Ovary (tissue), 7 donors: ENCODE measurements at regions not wholly inside any gene's neighbourhood (a gene's known extent, or its start where the extent isn't known, plus 50 kb on each side); places are given as distances from the start of the nearest gene placed in this dataset.

Source experiments
- DNase-seq, 5 donors: peaks; one replicate each; pipeline ENCODE4 v3.0.0-alpha.2; 2019 to 2020
- H3K27ac ChIP-seq, 2 donors: fragments of 200-600 bp; one replicate each; pipeline versions ENCODE4 v1.5.1 to v1.8.0; 2019 to 2022
- H3K27me3 ChIP-seq: fragments of 200-600 bp; one replicate; pipeline ENCODE4 v1.8.0; 2022
- H3K36me3 ChIP-seq: fragments of 200-600 bp; sonication (generic); one replicate; pipeline ENCODE4 v1.5.1; 2019
- H3K4me1 ChIP-seq: one replicate; pipeline ENCODE4 v1.8.1; 2013; ENCODE audit warnings: mild to moderate bottlenecking, moderate library complexity; ENCODE audit not compliant: insufficient read depth
- H3K4me3 ChIP-seq: fragments of 200-600 bp; sonication (generic); one replicate; pipeline ENCODE4 v1.5.1; 2017
- H3K9me3 ChIP-seq, 2 donors: fragments of 200-600 bp in 1 of 2; sonication (generic) in 1 of 2; one replicate each; pipeline versions ENCODE4 v1.5.1 to v1.8.1; 2013 to 2019; ENCODE audit warnings: mild to moderate bottlenecking in 1 of 2, moderate library complexity in 1 of 2
- CTCF ChIP-seq, 3 donors: fragments of 450-650 bp in 2 of 3; fragments of 200-600 bp in 1 of 3; IDR thresholded peaks; one replicate each; pipeline versions ENCODE4 v1.5.1 to v1.8.0; 2016 to 2022; ENCODE audit warnings: antibody characterized with exemption in 3 of 3, mild to moderate bottlenecking in 1 of 3
- EP300 ChIP-seq: sonication (generic); formaldehyde crosslinking; IDR thresholded peaks from one replicate; pipeline ENCODE4 v1.6.1; 2017; ENCODE audit warnings: antibody characterized with exemption
- POLR2A ChIP-seq: fragments of 450-650 bp; IDR thresholded peaks from one replicate; pipeline ENCODE4 v1.6.1; 2017; ENCODE audit warnings: antibody characterized with exemption, mild to moderate bottlenecking, moderate library complexity
- WGBS, 3 donors: extraction: QIAGEN DNeasy Blood & Tissue Kit in 1 of 3; methylation state at CpG; one replicate each; pipeline versions ENCODE4 v1.1.5 to v1.1.7; 2013 to 2017; 5-methylcytosine and 5-hydroxymethylcytosine counted together
- intact Hi-C, 4 donors: fragments of 100-400 bp; cut with DNase I; formaldehyde crosslinking; loops; one replicate each; pipeline versions ENCODE4 v1.11.0 to v1.15.1; 2022 to 2023
- donor health status: DM: no; HTN: no; CAD: no; lungs with moderate emphysema.
- donor health status: DM: no; HTN: no; CAD: no.
- donor health status: Bipolar disorder and iron deficiency.
- donor health status: DM: no; HTN: no; CAD: no.
- donor health status: DM: yes; HTN: yes; CAD: no.

GRCh38 chr20:63125838-63126601, 89.9 kb downstream of the YTHDF1 start:
- no peak overlapping the region for H3K4me3 ChIP-seq
- no peaks in the 10 kb centered on the region for H3K4me1 ChIP-seq
- 58 to 68% (median 61%) methylated on average over 19 of the region's 19 CpGs for WGBS, 3 donors
- DNase-seq, result no peak
- no peaks in the 10 kb centered on the region for H3K36me3 ChIP-seq
- intact Hi-C loops, result no loop called here
- H3K27me3 ChIP-seq, result no peaks in the 10 kb centered on the region
- no peak overlapping the region for H3K27ac ChIP-seq
- no peaks in the 10 kb centered on the region for H3K9me3 ChIP-seq
- TF ChIP-seq EP300 (no peak), POLR2A (no peak), CTCF (IDR thresholded peaks at IDR 0.05) (no peak)

- no peak overlapping the region for H3K27ac ChIP-seq
- intact Hi-C loops, result no loop called here
- no peaks in the 10 kb centered on the region for H3K27me3 ChIP-seq
- WGBS, 3 donors, result 11 to 27% (median 15%) methylated on average over 5 of the region's 5 CpGs
- no peaks in the 10 kb centered on the region for H3K36me3 ChIP-seq
- TF ChIP-seq EP300 (no peak), POLR2A (no peak), CTCF (IDR thresholded peaks at IDR 0.05) (no peak)
- H3K4me1 ChIP-seq, result no peaks in the 10 kb centered on the region
- DNase-seq, result no peak
- no peaks in the 10 kb centered on the region for H3K9me3 ChIP-seq
- H3K4me3 ChIP-seq, result no peak overlapping the region
Measured at GRCh38 chr20:63125581-63125837, 90.4 kb downstream of the YTHDF1 start.

- intact Hi-C loops, result no loop called here
- TF ChIP-seq EP300 (no peak), CTCF (IDR thresholded peaks at IDR 0.05) (no peak), POLR2A (no peak)
- WGBS, 3 donors, result 48 to 59% (median 50%) methylated on average over 23 of the region's 23 CpGs
- Histone ChIP-seq H3K27me3 (no peaks in the 10 kb centered on the region), H3K4me1 (no peaks in the 10 kb centered on the region), H3K9me3 (no peaks in the 10 kb centered on the region), H3K27ac (no peak overlapping the region), H3K4me3 (no peak overlapping the region), H3K36me3 (no peaks in the 10 kb centered on the region)
- DNase-seq, result no peak
Measured at GRCh38 chr20:63124782-63125580, 91.0 kb downstream of the YTHDF1 start.

- 62 to 68% (median 66%) methylated on average over 19 of the region's 19 CpGs for WGBS, 3 donors
- TF ChIP-seq CTCF (IDR thresholded peaks at IDR 0.05) (no peak), EP300 (no peak), POLR2A (no peak)
- no peak overlapping the region for H3K27ac ChIP-seq
- no peaks in the 10 kb centered on the region for H3K27me3 ChIP-seq
- H3K36me3 ChIP-seq, result no peaks in the 10 kb centered on the region
- no peaks in the 10 kb centered on the region for H3K9me3 ChIP-seq
- H3K4me3 ChIP-seq, result no peak overlapping the region
- no peaks in the 10 kb centered on the region for H3K4me1 ChIP-seq
- DNase-seq, result no peak
- intact Hi-C loops, result no loop called here
Measured at GRCh38 chr20:63124092-63124781, 91.7 kb downstream of the YTHDF1 start.
